Adipocyte (in vitro differentiated cells): ENCODE measurements at regions not wholly inside any gene's neighbourhood (a gene's known extent, or its start where the extent isn't known, plus 50 kb on each side); places are given as distances from the start of the nearest gene placed in this dataset.

ENCODE experiments used
- DNase-seq: peaks from one replicate; pipeline ENCODE4 v3.0.0-alpha.2; 2015; ENCODE audit warnings: low read depth
- H3K27me3 ChIP-seq: replicated peaks from 2 replicates; pipeline ENCODE4 v1.7.0; 2013; ENCODE audit warnings: mild to moderate bottlenecking, low read length, moderate library complexity; ENCODE audit not compliant: control insufficient read depth, insufficient read depth
- H3K36me3 ChIP-seq: 2 replicates; pipeline ENCODE4 v1.7.0; 2013; ENCODE audit warnings: low read length, mild to moderate bottlenecking, moderate library complexity; ENCODE audit not compliant: control insufficient read depth, insufficient read depth, severe bottlenecking
- H3K4me1 ChIP-seq: 2 replicates; pipeline ENCODE4 v1.7.0; 2013; ENCODE audit warnings: mild to moderate bottlenecking, low read length, moderate library complexity; ENCODE audit not compliant: control insufficient read depth, insufficient read depth
- H3K4me3 ChIP-seq: 2 replicates; pipeline ENCODE4 v1.7.0; 2013; ENCODE audit warnings: mild to moderate bottlenecking, low read length, moderate library complexity
- H3K9ac ChIP-seq: 2 replicates; pipeline ENCODE4 v1.7.0; 2013; ENCODE audit warnings: mild to moderate bottlenecking, low read length, moderate library complexity
- H3K9me3 ChIP-seq: 2 replicates; pipeline ENCODE4 v1.7.0; 2013; ENCODE audit warnings: mild to moderate bottlenecking, low read length, moderate library complexity; ENCODE audit not compliant: control insufficient read depth

DNA sequence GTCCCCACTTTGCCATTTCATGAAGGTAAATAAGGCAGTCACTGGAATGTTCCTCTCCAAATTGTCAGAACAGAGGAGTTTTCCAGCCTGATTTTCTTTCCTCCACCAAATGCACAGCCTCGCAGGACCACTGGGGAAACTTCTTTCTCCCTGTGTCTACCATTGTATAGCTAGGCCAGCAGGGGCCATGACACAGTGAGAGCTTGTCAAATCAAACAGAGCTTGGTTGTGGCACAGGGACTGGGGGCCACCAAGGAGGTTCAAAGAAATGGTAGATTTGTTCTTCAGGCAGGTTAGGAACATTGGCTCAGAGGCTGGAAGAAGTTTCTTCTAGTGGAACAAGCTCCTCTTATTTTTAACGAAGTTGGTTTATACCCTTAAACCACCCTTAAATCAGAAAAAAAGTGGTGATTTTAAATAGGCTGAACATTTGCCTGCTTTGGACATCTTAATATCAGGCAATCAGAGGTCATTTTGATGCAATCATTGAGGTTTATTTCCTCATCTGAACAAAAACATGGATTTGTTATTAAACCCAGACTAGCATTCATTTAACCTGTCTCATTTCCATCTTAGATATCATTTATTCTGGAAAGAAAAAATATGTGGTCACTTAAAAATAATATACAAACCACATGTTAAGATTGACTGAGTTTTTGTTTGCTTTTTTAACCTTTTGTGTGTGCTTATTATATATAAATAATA, 105.6 kb downstream of the GTPBP8 start:
- Histone ChIP-seq H3K4me1 (peaks cover 34% of the 10 kb centered on the region), H3K9me3 (no peaks in the 10 kb centered on the region), H3K4me3 (no peak overlapping the region), H3K27me3 (no peaks in the 10 kb centered on the region), H3K36me3 (no peaks in the 10 kb centered on the region), H3K9ac (no peak overlapping the region)
- DNase-seq = peak; percentile 70

DNA sequence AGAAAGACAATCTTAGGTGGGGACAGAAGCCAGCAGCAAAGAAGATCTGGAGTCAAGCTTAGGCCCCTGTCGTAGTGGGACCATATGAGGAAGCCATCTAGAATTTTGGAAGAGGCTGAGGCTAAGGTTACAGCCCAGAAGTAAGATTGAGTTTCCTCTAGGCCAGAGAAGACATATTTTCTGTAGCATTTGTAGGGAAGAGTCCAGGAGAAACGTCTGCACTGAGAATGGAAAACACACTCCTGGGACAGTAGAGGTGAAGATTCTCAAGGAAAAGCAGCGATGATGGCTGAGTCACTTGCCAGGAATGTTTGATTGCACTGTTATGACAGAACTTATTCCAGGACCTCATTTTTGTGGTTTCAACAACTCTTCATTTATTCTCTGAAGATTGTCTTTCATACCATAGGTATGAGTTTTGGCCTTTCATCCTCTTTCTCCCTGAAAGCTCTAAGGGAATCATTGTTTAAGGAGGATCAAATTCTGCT, 107.2 kb downstream of the GTPBP8 start:
- Histone ChIP-seq H3K9me3 (no peaks in the 10 kb centered on the region), H3K36me3 (no peaks in the 10 kb centered on the region), H3K27me3 (no peaks in the 10 kb centered on the region), H3K9ac (peak overlapping the region; percentile 6), H3K4me3 (no peak overlapping the region), H3K4me1 (peaks cover 34% of the 10 kb centered on the region)
- DNase-seq = peak; percentile 64

DNA sequence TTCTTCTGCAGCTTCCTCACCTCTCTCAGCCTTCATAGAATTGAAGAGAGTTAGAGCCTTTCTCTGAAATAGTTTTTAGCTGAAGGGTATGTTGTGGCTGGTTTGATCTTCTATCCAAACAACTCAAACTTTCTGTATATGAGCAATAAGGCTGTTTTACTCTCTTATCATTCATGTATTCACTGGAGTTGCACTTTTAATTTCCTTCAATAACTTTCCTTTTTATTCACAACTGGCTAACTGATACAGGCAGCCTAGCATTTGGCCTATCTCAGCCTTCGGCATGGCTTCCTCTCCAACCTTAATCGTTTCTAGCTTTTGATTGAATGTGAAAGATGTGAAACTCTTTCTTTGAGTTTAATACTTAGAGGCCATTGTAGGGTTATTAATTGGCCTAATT, 109.3 kb downstream of the GTPBP8 start:
- no peaks in the 10 kb centered on the region for H3K27me3 ChIP-seq
- no peak overlapping the region for H3K9ac ChIP-seq
- no peaks in the 10 kb centered on the region for H3K36me3 ChIP-seq
- H3K4me3 ChIP-seq = no peak overlapping the region
- H3K9me3 ChIP-seq = no peaks in the 10 kb centered on the region
- no peak for DNase-seq
- H3K4me1 ChIP-seq = peaks cover 34% of the 10 kb centered on the region

DNA sequence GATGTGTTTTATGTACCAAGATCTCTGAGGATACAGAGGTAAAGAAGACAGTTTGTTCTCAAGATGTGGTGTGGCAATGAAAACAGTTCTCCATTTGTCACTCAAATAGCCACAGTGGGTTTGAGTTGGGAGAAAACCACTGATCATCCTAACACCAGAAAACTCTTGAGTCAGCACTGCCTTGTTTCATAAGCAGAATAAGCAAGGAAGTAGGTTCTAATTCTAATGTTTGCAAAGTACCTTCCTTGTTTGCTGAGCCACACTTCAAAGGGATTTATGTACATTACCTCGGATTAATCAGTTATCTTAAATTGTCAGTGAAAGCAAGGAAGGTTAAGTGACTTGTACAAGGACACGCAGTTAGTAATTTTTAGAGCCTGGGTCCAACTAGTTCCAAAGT, 107.8 kb upstream of the BOC start:
- no peaks in the 10 kb centered on the region for H3K27me3 ChIP-seq
- H3K4me3 ChIP-seq = no peak overlapping the region
- H3K36me3 ChIP-seq = no peaks in the 10 kb centered on the region
- peaks cover 4% of the 10 kb centered on the region for H3K4me1 ChIP-seq
- no peak for DNase-seq
- no peak overlapping the region for H3K9ac ChIP-seq
- H3K9me3 ChIP-seq = no peaks in the 10 kb centered on the region

DNA sequence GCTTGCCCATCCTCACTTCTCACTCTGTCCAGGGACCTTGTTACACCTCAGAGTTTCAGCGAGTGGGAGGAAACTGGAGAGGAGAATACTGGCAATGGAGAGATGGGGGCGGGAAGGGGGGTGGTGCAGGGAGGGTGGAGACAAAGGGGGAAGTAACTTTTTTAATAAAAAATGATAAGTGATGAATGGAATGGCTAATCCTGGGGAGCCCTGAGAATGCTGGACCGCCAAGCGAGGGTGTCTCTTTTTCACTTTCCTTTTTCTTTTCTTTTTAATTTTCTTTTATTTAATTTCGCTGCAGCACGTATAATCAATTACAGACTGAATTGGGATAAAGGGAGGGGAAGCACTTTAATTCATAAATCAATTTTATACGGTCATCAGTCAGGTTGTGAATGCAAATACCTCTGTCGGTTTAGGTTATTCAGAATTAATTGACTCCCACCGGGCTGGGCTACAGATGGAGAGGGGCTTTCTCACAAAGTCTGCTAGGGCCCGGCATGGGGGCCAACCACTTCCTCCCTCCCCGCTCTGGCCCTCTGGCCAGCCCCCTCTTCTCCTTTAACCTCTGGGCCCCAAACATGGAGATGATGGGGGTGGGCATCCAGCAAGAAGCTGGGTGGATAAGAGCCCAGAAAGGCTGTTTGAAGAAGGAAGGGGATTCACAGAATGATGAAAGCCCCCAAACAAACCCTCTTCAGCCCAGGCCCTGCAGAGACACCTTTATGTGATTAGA, 106.8 kb upstream of the BOC start:
- H3K27me3 ChIP-seq = no peaks in the 10 kb centered on the region
- no peaks in the 10 kb centered on the region for H3K9me3 ChIP-seq
- no peak for DNase-seq
- H3K36me3 ChIP-seq = no peaks in the 10 kb centered on the region
- H3K4me1 ChIP-seq = no peaks in the 10 kb centered on the region
- no peak overlapping the region for H3K9ac ChIP-seq
- H3K4me3 ChIP-seq = no peak overlapping the region

DNA sequence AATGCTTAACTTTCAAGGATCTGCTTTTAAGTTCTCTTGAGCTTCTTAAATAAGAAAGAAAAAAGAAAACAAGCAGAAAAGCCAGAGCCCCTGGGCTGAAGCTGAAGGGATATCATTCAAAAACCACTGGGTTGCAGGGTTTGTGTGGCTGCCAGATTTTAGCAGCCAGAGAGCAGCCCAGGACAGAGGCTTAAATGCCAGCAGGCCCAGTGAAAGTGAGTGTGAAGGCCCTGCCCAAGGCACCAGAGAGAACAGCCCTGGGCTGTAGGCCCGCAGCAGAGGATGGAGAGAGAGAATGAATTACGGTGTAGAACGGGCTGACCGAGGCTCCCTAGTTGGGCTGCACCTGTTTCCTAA, 106.3 kb upstream of the BOC start:
- H3K9ac ChIP-seq = no peak overlapping the region

DNA sequence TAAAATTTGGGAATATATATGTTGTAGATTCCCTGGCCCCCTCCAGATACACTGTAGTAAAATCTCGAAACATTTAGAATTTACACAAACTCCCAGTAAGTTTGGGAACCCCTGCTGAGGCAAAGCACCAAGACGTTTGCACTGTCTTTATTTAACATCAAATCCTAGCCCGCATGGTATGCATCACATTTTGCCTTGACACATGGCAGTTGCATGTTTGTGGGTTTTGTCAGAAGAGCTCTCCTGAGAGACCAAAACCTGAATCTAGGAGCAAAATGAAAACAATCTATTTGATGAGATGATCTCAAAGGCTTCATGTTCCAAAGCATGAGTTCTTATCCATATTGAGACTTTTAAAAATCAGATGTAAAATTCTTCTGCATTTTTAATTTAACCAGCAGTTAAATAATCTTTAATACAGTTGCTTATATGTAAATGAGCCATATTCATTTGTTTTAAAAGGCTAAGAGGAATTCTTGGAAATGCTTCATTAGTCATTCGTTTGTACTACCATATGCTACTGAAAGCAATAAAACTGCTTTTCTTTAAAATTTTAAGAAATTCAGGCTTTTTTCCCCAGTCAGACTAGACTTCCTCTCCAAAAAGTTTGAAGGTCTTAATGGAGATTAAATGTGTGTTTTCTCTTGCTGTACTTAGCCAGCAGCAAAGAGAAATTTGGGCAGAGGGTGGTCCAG, 105.2 kb upstream of the BOC start:
- H3K4me1 ChIP-seq = no peaks in the 10 kb centered on the region
- no peak overlapping the region for H3K9ac ChIP-seq
- no peaks in the 10 kb centered on the region for H3K9me3 ChIP-seq
- DNase-seq = peak; percentile 22
- no peak overlapping the region for H3K4me3 ChIP-seq
- H3K27me3 ChIP-seq = no peaks in the 10 kb centered on the region
- no peaks in the 10 kb centered on the region for H3K36me3 ChIP-seq

More for the DNA sequence above, 106.3 kb upstream of the BOC start:
- H3K4me1 ChIP-seq = no peaks in the 10 kb centered on the region
- no peaks in the 10 kb centered on the region for H3K27me3 ChIP-seq
- no peak overlapping the region for H3K4me3 ChIP-seq
- peak; percentile 28 for DNase-seq
- no peaks in the 10 kb centered on the region for H3K9me3 ChIP-seq
- H3K36me3 ChIP-seq = no peaks in the 10 kb centered on the region

DNA sequence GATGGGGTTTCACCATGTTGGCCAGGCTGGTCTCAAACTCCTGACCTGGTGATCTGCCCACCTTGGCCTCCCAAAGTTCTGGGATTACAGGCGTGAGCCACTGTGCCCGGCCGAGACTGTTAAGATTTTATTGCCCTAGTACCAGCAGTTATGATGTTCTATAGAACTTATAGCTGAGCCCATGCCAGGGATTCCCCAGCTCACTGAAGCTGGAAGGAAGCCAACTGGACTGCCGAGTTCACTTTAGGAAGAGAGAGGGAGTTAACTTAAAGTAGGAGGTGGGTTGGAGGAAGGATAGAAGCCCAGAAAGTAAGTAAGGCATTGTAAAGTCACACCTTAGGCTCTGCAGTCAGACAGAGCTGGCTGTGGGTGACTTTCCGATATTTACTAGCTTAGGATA, 101.1 kb upstream of the BOC start:
- DNase-seq = no peak
- no peaks in the 10 kb centered on the region for H3K9me3 ChIP-seq

DNA sequence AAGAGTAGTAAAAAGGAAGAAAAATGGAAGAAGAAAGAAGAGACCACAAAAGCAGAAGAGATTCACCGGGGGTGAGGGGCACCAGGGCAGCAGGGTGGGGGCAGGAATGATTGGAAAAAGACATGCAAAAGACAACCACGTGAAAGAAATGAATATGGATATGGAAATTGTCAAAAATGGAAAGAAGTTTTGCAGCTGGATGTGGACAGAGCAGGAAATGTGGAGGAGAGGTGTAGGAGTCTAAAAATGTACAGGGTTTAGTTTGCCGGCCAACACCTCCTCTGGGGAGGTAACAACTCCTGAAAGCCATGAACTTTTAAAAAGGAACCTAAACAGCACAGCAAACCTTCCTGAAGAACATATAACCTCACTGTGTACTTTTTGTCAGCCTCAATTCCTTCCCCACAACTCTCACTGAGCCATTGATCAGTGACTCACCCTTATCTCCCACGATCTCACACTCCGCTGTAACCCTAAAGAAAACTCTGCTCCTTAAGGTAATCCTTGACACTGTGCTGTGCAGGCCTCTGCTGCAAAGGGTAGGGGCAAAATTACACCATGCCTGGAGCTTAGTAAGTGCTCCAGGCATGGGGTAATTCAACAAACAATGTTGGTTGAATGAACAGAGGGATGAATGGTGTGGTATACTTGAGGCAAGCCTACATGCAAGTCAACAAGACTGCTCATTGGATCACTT, 100.2 kb upstream of the BOC start:
- no peaks in the 10 kb centered on the region for H3K4me1 ChIP-seq
- no peak for DNase-seq
- H3K9me3 ChIP-seq = no peaks in the 10 kb centered on the region
- no peaks in the 10 kb centered on the region for H3K36me3 ChIP-seq
- H3K27me3 ChIP-seq = no peaks in the 10 kb centered on the region
- H3K9ac ChIP-seq = no peak overlapping the region
- no peak overlapping the region for H3K4me3 ChIP-seq

More for the DNA sequence above, 101.1 kb upstream of the BOC start:
- Histone ChIP-seq H3K27me3 (no peaks in the 10 kb centered on the region), H3K36me3 (no peaks in the 10 kb centered on the region), H3K4me1 (no peaks in the 10 kb centered on the region), H3K9ac (no peak overlapping the region), H3K4me3 (no peak overlapping the region)

DNA sequence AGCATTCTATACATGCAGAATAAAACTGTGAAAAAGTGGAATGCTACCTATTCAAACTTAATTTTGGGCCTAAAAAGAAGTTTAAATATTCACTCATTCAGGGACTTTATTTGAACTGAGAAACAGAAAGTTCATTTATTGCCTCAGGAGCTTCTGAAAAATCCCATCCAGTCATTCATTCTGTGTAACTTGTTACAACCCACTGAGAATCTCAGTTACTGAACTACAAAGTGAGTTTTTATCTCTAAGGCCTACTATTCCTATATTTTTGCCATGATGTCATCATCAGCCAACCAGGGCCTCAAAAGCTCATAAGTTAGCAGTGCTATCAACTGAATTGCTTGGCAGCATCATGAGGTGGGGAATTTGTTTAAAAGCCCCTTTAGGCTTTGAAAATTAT, 98.0 kb upstream of the BOC start:
- Histone ChIP-seq H3K36me3 (no peaks in the 10 kb centered on the region), H3K9me3 (no peaks in the 10 kb centered on the region), H3K27me3 (no peaks in the 10 kb centered on the region), H3K4me3 (no peak overlapping the region), H3K9ac (no peak overlapping the region), H3K4me1 (peaks cover 8% of the 10 kb centered on the region)
- DNase-seq = no peak
